K562 (cell line): ENCODE measurements at regions not wholly inside any gene's neighbourhood (a gene's known extent, or its start where the extent isn't known, plus 50 kb on each side); places are given as distances from the start of the nearest gene placed in this dataset.
A peak's percentile ranks its signal among the peaks of the same experiment; 100 is the strongest.

Experiments
- ATAC-seq: fragments of 200-7000 bp; cut with Tn5 transposase; 3 replicates; pipeline ENCODE4 v1.9.1; 2020; ENCODE audit warnings: moderate library complexity
- BruUV-seq: library from RNA; stranded (reverse); fragments of 400-500 nt; replicated peaks from 2 replicates; lab custom pipeline; 2021; lab: Mats Ljungman, UMichigan
- CTCF ChIA-PET: fragments of 300-600 bp; formaldehyde crosslinking; extraction: SDS; loops from one replicate; lab custom pipeline; 2021; ENCODE audit warnings: low intra/inter-chr PET ratio; lab: Yijun Ruan, JAX
- POLR2A ChIA-PET: fragments of 300-600, 350-650 bp; sonication (Branson Sonifier 250); formaldehyde crosslinking; extraction: SDS; loops from one replicate; lab custom pipeline; 2021; ENCODE audit warnings: antibody characterized with exemption, inconsistent platforms; lab: Yijun Ruan, JAX
- DNase-seq, 4 experiments: peaks; one replicate each; pipeline versions ENCODE4 v3.0.0 to v3.0.0-alpha.2; 2011 to 2018; ENCODE audit warnings: low spot score in 3 of 4, mixed read lengths in 3 of 4; ENCODE audit errors: extremely low read depth in 1 of 4
- FAIRE-seq: peaks from 2 replicates; lab custom pipeline; 2011; peaks lifted over from hg19 to GRCh38; lab: Jason Lieb, UNC
- H2AFZ ChIP-seq: 2 replicates; pipeline ENCODE4 v1.6.0; 2011; ENCODE audit warnings: low read depth, low read length, control low read depth, inconsistent platforms
- H3K27ac ChIP-seq: fragments of 200-600 bp; 3 replicates; pipeline ENCODE4 v1.8.0; 2011; ENCODE audit warnings: low read depth, mild to moderate bottlenecking, control low read depth, inconsistent platforms, low read length, moderate library complexity, mixed read lengths; ENCODE audit errors: extremely low read depth
- H3K27me3 ChIP-seq, 2 experiments: fragments of 300-600 bp in 1 of 2; 2 replicates in 1 of 2; 3 replicates in 1 of 2; pipeline versions ENCODE4 v1.6.0 to v1.8.0; 2011; ENCODE audit warnings: inconsistent platforms in 2 of 2, low read length in 2 of 2, mild to moderate bottlenecking in 1 of 2, mixed read lengths in 1 of 2, moderate library complexity in 1 of 2; ENCODE audit not compliant: control insufficient read depth in 2 of 2, insufficient read depth in 2 of 2
- H3K36me3 ChIP-seq: fragments of 300-600 bp; 3 replicates; pipeline ENCODE4 v1.8.0; 2011; ENCODE audit warnings: mild to moderate bottlenecking, low read length, inconsistent platforms; ENCODE audit not compliant: control insufficient read depth, insufficient read depth
- H3K4me1 ChIP-seq, 2 experiments: fragments of 200-600 bp in 1 of 2; replicated peaks in 1 of 2; 2 replicates in 1 of 2; 3 replicates in 1 of 2; pipeline versions ENCODE4 v1.5.1 to v1.8.0; 2011; ENCODE audit warnings: inconsistent platforms in 2 of 2, low read length in 2 of 2, mild to moderate bottlenecking in 1 of 2, mixed read lengths in 1 of 2, moderate library complexity in 1 of 2; ENCODE audit not compliant: control insufficient read depth in 2 of 2, insufficient read depth in 2 of 2
- H3K4me2 ChIP-seq: 2 replicates; pipeline ENCODE4 v1.6.1; 2011; ENCODE audit warnings: low read length, control low read depth, inconsistent platforms, mixed read lengths; ENCODE audit not compliant: insufficient read depth
- H3K4me3 ChIP-seq: fragments of 200-600 bp; sonication (generic), shearing (Covaris generic); 2 replicates; pipeline ENCODE4 v1.5.1; 2016; ENCODE audit warnings: control low read depth, inconsistent platforms
- H3K79me2 ChIP-seq: fragments of 200-600 bp; 3 replicates; pipeline ENCODE4 v1.8.0; 2011; ENCODE audit warnings: low read length, inconsistent platforms; ENCODE audit not compliant: control insufficient read depth, insufficient read depth
- H3K9ac ChIP-seq, 2 experiments: 2 replicates each; pipeline versions ENCODE4 v1.6.0 to v1.6.1; 2011; ENCODE audit warnings: low read depth in 2 of 2, low read length in 2 of 2, control low read depth in 1 of 2, inconsistent platforms in 1 of 2, mild to moderate bottlenecking in 1 of 2, mixed read lengths in 1 of 2; ENCODE audit not compliant: insufficient read depth in 1 of 2
- H3K9me1 ChIP-seq: one replicate; pipeline ENCODE4 v1.6.0; 2011; ENCODE audit warnings: inconsistent platforms, mild to moderate bottlenecking, low read length, moderate library complexity; ENCODE audit not compliant: control insufficient read depth, insufficient read depth
- H3K9me3 ChIP-seq: replicated peaks from 2 replicates; pipeline ENCODE4 v1.5.1; 2011; ENCODE audit warnings: low read depth, low read length, inconsistent platforms; ENCODE audit not compliant: control insufficient read depth, insufficient read depth
- H4K20me1 ChIP-seq: replicated peaks from 2 replicates; pipeline ENCODE4 v1.6.1; 2011; ENCODE audit warnings: low read length, inconsistent platforms, mixed read lengths; ENCODE audit not compliant: control insufficient read depth, insufficient read depth
- FOXP1 ChIP-seq: sonication (generic); formaldehyde crosslinking; IDR thresholded peaks from 2 replicates; pipeline ENCODE4 v1.8.0; 2022; ENCODE audit warnings: mild to moderate bottlenecking, missing genetic modification reagents
- MECOM ChIP-seq: fragments of 250-450 bp; sonication (Bioruptor Pico); IDR thresholded peaks from 2 replicates; pipeline ENCODE4 v1.8.0; 2022; ENCODE audit warnings: inconsistent platforms
- MEIS2 ChIP-seq: fragments of 450-650 bp; IDR thresholded peaks from 2 replicates; pipeline ENCODE4 v1.6.1; 2014; ENCODE audit warnings: mild to moderate bottlenecking; ENCODE audit not compliant: partially characterized antibody
- MTA3 ChIP-seq: fragments of 450-650 bp; formaldehyde crosslinking; IDR thresholded peaks from 2 replicates; pipeline ENCODE4 v1.6.1; 2017; ENCODE audit warnings: mild to moderate bottlenecking, borderline replicate concordance
- ZKSCAN1 ChIP-seq: fragments of 150-350 bp; IDR thresholded peaks from 2 replicates; pipeline ENCODE4 v1.6.1; 2016; ENCODE audit warnings: low read depth, low read length
- WGBS: fragments of 100-300 bp; shearing (Covaris generic); methylation state at CpG from one replicate; pipeline ENCODE4 v1.1.6; 2016; ENCODE audit warnings: low coverage, mixed read lengths; ENCODE audit not compliant: insufficient coverage; ENCODE audit errors: missing lambda C conversion rate; 5-methylcytosine and 5-hydroxymethylcytosine counted together
- in situ Hi-C: fragments of 300-500 bp; cut with MboI; formaldehyde crosslinking; loops from 4 replicates; pipeline ENCODE4 v1.15.0; 2018; ENCODE audit warnings: inconsistent platforms, mixed read lengths
- intact Hi-C: fragments of 100-400 bp; cut with micrococcal nuclease; formaldehyde crosslinking; loops from 2 replicates; pipeline ENCODE4 v1.14.2; 2022
- TF ChIP-seq, protein P1 (sequence below): fragments of 450-650 bp; IDR thresholded peaks from 2 replicates; pipeline ENCODE4 v1.7.1; 2018; ENCODE audit warnings: mild to moderate bottlenecking, low read depth; ENCODE audit not compliant: partially characterized antibody
- TF ChIP-seq, protein P2 (sequence below): sonication (generic); formaldehyde crosslinking; IDR thresholded peaks from 2 replicates; pipeline ENCODE4 v1.8.0; 2022; ENCODE audit warnings: mild to moderate bottlenecking, missing genetic modification reagents

DNA sequence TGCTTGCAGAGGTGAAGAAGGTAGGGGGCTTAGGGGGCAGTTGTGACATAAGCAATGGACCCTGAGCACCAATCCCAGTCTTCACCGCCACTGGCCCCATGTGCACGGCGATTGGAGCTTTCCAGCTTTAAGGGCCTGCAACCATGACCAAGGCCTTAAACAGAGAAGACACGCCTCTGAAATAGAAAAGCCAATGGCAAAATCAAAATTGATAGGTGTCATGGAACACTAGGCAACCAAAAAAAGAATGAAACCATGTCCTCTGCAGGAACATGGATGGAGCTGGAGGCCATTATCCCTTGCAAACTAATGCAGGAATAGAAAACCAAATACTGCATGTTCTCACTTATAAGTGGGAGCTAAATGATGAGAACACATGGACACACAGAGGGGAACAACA lies 146.3 kb downstream of the SCARB1 start (continued):
- TF ChIP-seq, protein P1, sequence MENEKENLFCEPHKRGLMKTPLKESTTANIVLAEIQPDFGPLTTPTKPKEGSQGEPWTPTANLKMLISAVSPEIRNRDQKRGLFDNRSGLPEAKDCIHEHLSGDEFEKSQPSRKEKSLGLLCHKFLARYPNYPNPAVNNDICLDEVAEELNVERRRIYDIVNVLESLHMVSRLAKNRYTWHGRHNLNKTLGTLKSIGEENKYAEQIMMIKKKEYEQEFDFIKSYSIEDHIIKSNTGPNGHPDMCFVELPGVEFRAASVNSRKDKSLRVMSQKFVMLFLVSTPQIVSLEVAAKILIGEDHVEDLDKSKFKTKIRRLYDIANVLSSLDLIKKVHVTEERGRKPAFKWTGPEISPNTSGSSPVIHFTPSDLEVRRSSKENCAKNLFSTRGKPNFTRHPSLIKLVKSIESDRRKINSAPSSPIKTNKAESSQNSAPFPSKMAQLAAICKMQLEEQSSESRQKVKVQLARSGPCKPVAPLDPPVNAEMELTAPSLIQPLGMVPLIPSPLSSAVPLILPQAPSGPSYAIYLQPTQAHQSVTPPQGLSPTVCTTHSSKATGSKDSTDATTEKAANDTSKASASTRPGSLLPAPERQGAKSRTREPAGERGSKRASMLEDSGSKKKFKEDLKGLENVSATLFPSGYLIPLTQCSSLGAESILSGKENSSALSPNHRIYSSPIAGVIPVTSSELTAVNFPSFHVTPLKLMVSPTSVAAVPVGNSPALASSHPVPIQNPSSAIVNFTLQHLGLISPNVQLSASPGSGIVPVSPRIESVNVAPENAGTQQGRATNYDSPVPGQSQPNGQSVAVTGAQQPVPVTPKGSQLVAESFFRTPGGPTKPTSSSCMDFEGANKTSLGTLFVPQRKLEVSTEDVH: no peak

DNA sequence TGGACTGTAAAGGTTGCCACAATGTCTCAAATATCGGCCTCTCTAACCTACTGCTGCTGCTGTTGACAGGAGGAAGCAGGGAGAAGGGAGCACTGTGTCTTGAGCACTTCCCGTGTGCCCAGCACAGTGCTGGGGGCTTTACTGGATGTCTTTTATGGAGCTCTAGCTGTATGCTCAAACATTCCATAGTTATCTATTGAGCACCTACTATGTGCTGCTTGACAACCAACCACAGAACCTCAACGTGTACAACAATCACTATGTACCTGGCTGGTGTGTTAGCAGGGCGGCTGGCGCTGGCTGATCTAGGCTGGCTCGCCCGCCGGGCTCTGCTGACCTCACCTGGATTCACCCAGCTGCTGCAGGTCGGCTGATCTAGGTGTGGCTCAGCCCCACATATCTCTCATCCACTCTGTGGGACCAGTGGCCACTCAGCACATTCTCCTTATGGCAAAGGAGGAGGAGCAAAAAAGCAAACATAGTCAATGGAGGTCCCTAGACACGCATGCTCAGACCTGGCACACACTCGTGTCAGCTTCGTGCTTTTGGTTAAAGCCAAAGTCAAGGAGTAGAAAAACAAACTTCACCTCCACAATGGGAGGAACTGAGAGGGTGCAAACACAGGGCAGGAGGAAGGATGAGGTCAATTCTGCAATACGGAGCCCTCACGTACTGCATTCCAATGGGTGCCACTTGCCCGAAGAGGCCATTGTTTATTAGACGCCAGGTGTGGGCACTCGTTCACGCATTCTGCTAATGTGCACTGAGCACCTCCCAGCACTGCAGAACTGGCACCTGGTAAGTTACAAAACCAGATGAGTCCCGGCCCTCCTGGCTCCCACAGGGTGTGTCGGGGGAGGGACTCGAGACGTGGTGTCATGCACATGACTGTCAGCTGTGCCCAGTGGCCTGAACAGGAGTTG lies 147.2 kb downstream of the SCARB1 start:
- DNase-seq (no peak), ATAC-seq (no peak), FAIRE-seq (no peak)
- Histone ChIP-seq H3K9ac (no peak overlapping the region), H3K27ac (no peak overlapping the region), H3K27me3 (peaks cover 25 to 45% of the 10 kb centered on the region in 2 experiments; a peak in 4 of 5 replicates), H3K36me3 (no peaks in the 10 kb centered on the region), H3K9me1 (no peaks in the 10 kb centered on the region), H3K9me3 (no peaks in the 10 kb centered on the region), H3K4me1 (peaks cover 12 to 18% of the 10 kb centered on the region in 2 experiments; a peak in 4 of 5 replicates), H3K79me2 (no peaks in the 10 kb centered on the region), H3K4me3 (no peak overlapping the region), H3K4me2 (no peak overlapping the region; the same call in 1 of the 2 replicates), H4K20me1 (no peaks in the 10 kb centered on the region), H2AFZ (peak overlapping the region; percentile 75)
- BruUV-seq: no TSS peak
- ChIA-PET POLR2A (interaction anchor here (0.6 kb wide), 1 partner anchor 194 kb away, joined by 3 read pairs; no protein-coding TSS in a partner anchor), CTCF (no interaction called here)
- 58% methylated on average over 22 of the region's 22 CpGs for WGBS
- intact Hi-C loops: no loop called here
- TF ChIP-seq MTA3: no peak
- peak; percentile 87 for TF ChIP-seq ZKSCAN1
- no peak for TF ChIP-seq MECOM (CRISPR knock-in tag)
- TF ChIP-seq, protein P2, sequence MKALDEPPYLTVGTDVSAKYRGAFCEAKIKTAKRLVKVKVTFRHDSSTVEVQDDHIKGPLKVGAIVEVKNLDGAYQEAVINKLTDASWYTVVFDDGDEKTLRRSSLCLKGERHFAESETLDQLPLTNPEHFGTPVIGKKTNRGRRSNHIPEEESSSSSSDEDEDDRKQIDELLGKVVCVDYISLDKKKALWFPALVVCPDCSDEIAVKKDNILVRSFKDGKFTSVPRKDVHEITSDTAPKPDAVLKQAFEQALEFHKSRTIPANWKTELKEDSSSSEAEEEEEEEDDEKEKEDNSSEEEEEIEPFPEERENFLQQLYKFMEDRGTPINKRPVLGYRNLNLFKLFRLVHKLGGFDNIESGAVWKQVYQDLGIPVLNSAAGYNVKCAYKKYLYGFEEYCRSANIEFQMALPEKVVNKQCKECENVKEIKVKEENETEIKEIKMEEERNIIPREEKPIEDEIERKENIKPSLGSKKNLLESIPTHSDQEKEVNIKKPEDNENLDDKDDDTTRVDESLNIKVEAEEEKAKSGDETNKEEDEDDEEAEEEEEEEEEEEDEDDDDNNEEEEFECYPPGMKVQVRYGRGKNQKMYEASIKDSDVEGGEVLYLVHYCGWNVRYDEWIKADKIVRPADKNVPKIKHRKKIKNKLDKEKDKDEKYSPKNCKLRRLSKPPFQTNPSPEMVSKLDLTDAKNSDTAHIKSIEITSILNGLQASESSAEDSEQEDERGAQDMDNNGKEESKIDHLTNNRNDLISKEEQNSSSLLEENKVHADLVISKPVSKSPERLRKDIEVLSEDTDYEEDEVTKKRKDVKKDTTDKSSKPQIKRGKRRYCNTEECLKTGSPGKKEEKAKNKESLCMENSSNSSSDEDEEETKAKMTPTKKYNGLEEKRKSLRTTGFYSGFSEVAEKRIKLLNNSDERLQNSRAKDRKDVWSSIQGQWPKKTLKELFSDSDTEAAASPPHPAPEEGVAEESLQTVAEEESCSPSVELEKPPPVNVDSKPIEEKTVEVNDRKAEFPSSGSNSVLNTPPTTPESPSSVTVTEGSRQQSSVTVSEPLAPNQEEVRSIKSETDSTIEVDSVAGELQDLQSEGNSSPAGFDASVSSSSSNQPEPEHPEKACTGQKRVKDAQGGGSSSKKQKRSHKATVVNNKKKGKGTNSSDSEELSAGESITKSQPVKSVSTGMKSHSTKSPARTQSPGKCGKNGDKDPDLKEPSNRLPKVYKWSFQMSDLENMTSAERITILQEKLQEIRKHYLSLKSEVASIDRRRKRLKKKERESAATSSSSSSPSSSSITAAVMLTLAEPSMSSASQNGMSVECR: 0 out of 2 replicates have a peak, but pooled peaks have one; percentile 13
- no peak for TF ChIP-seq MEIS2
- no peak for TF ChIP-seq FOXP1 (CRISPR knock-in tag)
- in situ Hi-C loops: no loop called here
